Trophoblast cell (in vitro differentiated cells and primary cell): ENCODE measurements at regions not wholly inside any gene's neighbourhood (a gene's known extent, or its start where the extent isn't known, plus 50 kb on each side); places are given as distances from the start of the nearest gene placed in this dataset.

ENCODE experiments used
- DNase-seq, 2 donors: peaks; one replicate each; pipeline ENCODE4 v3.0.0-alpha.2; 2016
- H2AFZ ChIP-seq: 2 replicates; pipeline ENCODE4 v1.6.1; 2013; ENCODE audit warnings: low read length, moderate library complexity, mild to moderate bottlenecking; ENCODE audit not compliant: insufficient read depth, poor library complexity
- H2AK5ac ChIP-seq: 2 replicates; pipeline ENCODE4 v1.6.1; 2013; ENCODE audit warnings: mild to moderate bottlenecking, low read length
- H2BK120ac ChIP-seq: 2 replicates; pipeline ENCODE4 v1.6.1; 2013; ENCODE audit warnings: low read length, mild to moderate bottlenecking, moderate library complexity; ENCODE audit not compliant: insufficient read depth, poor library complexity
- H2BK12ac ChIP-seq: 2 replicates; pipeline ENCODE4 v1.6.1; 2013; ENCODE audit warnings: mild to moderate bottlenecking, low read length, moderate library complexity
- H2BK5ac ChIP-seq: 2 replicates; pipeline ENCODE4 v1.6.1; 2013; ENCODE audit warnings: low read length, low read depth, moderate library complexity, mild to moderate bottlenecking; ENCODE audit not compliant: poor library complexity
- H3K14ac ChIP-seq: 2 replicates; pipeline ENCODE4 v1.6.1; 2013; ENCODE audit warnings: mild to moderate bottlenecking, low read length
- H3K18ac ChIP-seq: 2 replicates; pipeline ENCODE4 v1.6.1; 2013; ENCODE audit warnings: mild to moderate bottlenecking, low read length
- H3K23ac ChIP-seq: 2 replicates; pipeline ENCODE4 v1.6.1; 2013; ENCODE audit warnings: low read length
- H3K27ac ChIP-seq: 2 replicates; pipeline ENCODE4 v1.5.1; 2013; ENCODE audit warnings: low read depth, mild to moderate bottlenecking, inconsistent platforms, low read length, moderate library complexity
- H3K27me3 ChIP-seq: 2 replicates; pipeline ENCODE4 v1.6.1; 2013; ENCODE audit warnings: inconsistent platforms, mild to moderate bottlenecking, low read length, moderate library complexity; ENCODE audit not compliant: insufficient read depth
- H3K36me3 ChIP-seq, 2 experiments: 1 replicate in 1 of 2; 2 replicates in 1 of 2; pipeline ENCODE4 v1.6.1; 2013; ENCODE audit warnings: low read length in 2 of 2, mild to moderate bottlenecking in 2 of 2, moderate library complexity in 1 of 2; ENCODE audit not compliant: insufficient read depth in 2 of 2, control insufficient read depth in 1 of 2
- H3K4ac ChIP-seq: 2 replicates; pipeline ENCODE4 v1.6.1; 2013; ENCODE audit warnings: low read depth, mild to moderate bottlenecking, low read length, moderate library complexity
- H3K4me1 ChIP-seq, 2 experiments: 1 replicate in 1 of 2; 2 replicates in 1 of 2; pipeline ENCODE4 v1.6.1; 2013; ENCODE audit warnings: low read length in 2 of 2, mild to moderate bottlenecking in 2 of 2, moderate library complexity in 1 of 2; ENCODE audit not compliant: insufficient read depth in 2 of 2, control insufficient read depth in 1 of 2
- H3K4me2 ChIP-seq: 2 replicates; pipeline ENCODE4 v1.6.1; 2013; ENCODE audit warnings: inconsistent platforms, mild to moderate bottlenecking, low read length, moderate library complexity
- H3K4me3 ChIP-seq: 2 replicates; pipeline ENCODE4 v1.5.1; 2013; ENCODE audit warnings: mild to moderate bottlenecking, low read depth, low read length, inconsistent platforms
- H3K79me1 ChIP-seq: one replicate; pipeline ENCODE4 v1.6.1; 2013; ENCODE audit warnings: low read length
- H3K79me2 ChIP-seq: 2 replicates; pipeline ENCODE4 v1.6.1; 2013; ENCODE audit warnings: low read length, mild to moderate bottlenecking; ENCODE audit not compliant: control insufficient read depth, insufficient read depth, poor library complexity
- H3K9ac ChIP-seq: 2 replicates; pipeline ENCODE4 v1.6.1; 2013; ENCODE audit warnings: mild to moderate bottlenecking, low read length
- H3K9me3 ChIP-seq: 2 replicates; pipeline ENCODE4 v1.6.1; 2013; ENCODE audit warnings: low read depth, mild to moderate bottlenecking, control low read depth, inconsistent platforms, low read length; ENCODE audit not compliant: insufficient read depth
- H4K12ac ChIP-seq: 2 replicates; pipeline ENCODE4 v1.6.1; 2013; ENCODE audit warnings: low read depth, mild to moderate bottlenecking, low read length, moderate library complexity
- H4K8ac ChIP-seq: 2 replicates; pipeline ENCODE4 v1.6.1; 2013; ENCODE audit warnings: low read depth, mild to moderate bottlenecking, low read length, moderate library complexity
- H4K91ac ChIP-seq: one replicate; pipeline ENCODE4 v1.6.1; 2013; ENCODE audit warnings: low read depth, mild to moderate bottlenecking, low read length, moderate library complexity
- WGBS: extraction: QIAGEN DNeasy Blood & Tissue Kit; methylation state at CpG from one replicate; pipeline ENCODE4 v1.1.7; 2013; ENCODE audit warnings: missing lambda C conversion rate; ENCODE audit not compliant: insufficient read length, insufficient coverage; ENCODE audit errors: extremely low coverage; 5-methylcytosine and 5-hydroxymethylcytosine counted together

DNA sequence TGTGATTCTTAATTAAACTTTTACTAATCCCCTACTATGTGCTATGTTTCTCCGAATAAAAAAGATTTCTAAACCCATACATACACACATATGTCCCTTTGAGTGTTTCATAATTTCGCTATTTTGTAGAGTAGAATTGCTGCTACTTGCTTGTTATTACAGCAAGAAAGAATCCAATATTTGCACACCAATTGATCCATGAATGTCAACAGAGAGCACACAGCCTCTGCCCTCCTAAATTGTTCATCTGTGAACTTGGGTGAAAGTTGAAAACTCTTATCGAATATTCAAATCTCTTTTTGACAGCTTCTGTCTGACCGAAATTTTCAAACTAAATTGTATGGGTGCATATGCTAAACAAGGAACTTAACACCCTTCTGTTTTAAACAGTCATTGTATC lies 83.4 kb upstream of the RASEF start:
- H3K18ac ChIP-seq: no peak overlapping the region
- no peak overlapping the region for H4K12ac ChIP-seq
- no peak overlapping the region for H4K91ac ChIP-seq
- H3K4me1 ChIP-seq: no peaks in the 10 kb centered on the region
- H2AK5ac ChIP-seq: no peak overlapping the region
- no peak overlapping the region for H3K23ac ChIP-seq
- H3K79me2 ChIP-seq: no peaks in the 10 kb centered on the region
- WGBS: no CpG with 5 or more reads among the region's 4 CpGs
- H3K9me3 ChIP-seq: peaks cover 8% of the 10 kb centered on the region
- H4K8ac ChIP-seq: no peak overlapping the region
- no peak for DNase-seq
- H3K79me1 ChIP-seq: no peaks in the 10 kb centered on the region
- no peaks in the 10 kb centered on the region for H3K27me3 ChIP-seq
- no peak overlapping the region for H3K14ac ChIP-seq
- no peak overlapping the region for H2BK5ac ChIP-seq
- no peak overlapping the region for H3K4me3 ChIP-seq
- H3K4ac ChIP-seq: no peak overlapping the region
- H3K27ac ChIP-seq: no peak overlapping the region
- H2AFZ ChIP-seq: no peak overlapping the region
- H2BK12ac ChIP-seq: no peak overlapping the region
- H3K36me3 ChIP-seq: no peaks in the 10 kb centered on the region
- H2BK120ac ChIP-seq: no peak overlapping the region
- H3K9ac ChIP-seq: no peak overlapping the region
- H3K4me2 ChIP-seq: no peak overlapping the region

DNA sequence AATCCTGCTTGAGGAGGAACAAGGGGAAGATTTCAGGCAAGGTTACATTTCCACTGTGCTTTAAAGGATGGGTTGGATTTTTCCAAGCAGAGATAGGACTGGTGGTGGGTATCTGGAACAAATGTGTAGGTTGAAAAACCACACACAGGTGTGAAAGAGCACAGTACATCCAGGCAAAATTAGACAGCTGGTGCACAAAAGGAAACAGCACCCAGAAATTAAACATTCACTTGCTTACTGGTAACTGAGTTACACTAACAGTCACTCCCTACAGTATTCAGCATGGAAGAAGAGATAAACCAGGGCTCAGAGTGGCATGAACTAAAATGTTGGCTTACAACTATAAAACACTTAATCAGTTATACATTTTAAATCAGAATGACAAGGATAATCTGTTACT lies 81.5 kb upstream of the RASEF start:
- H4K91ac ChIP-seq: no peak overlapping the region
- H4K12ac ChIP-seq: no peak overlapping the region
- no peak overlapping the region for H3K27ac ChIP-seq
- no peak overlapping the region for H2AFZ ChIP-seq
- H3K4me3 ChIP-seq: no peak overlapping the region
- H3K4ac ChIP-seq: no peak overlapping the region
- H3K27me3 ChIP-seq: no peaks in the 10 kb centered on the region
- H3K9me3 ChIP-seq: peaks cover 8% of the 10 kb centered on the region
- H3K14ac ChIP-seq: no peak overlapping the region
- no peak overlapping the region for H3K4me2 ChIP-seq
- H2BK120ac ChIP-seq: no peak overlapping the region
- DNase-seq: no peak
- H2BK5ac ChIP-seq: no peak overlapping the region
- no peaks in the 10 kb centered on the region for H3K79me1 ChIP-seq
- no peak overlapping the region for H3K23ac ChIP-seq
- no peaks in the 10 kb centered on the region for H3K4me1 ChIP-seq
- no peak overlapping the region for H3K9ac ChIP-seq
- H2BK12ac ChIP-seq: no peak overlapping the region
- no peak overlapping the region for H2AK5ac ChIP-seq
- no peaks in the 10 kb centered on the region for H3K79me2 ChIP-seq
- no peak overlapping the region for H4K8ac ChIP-seq
- H3K18ac ChIP-seq: no peak overlapping the region
- no peaks in the 10 kb centered on the region for H3K36me3 ChIP-seq

DNA sequence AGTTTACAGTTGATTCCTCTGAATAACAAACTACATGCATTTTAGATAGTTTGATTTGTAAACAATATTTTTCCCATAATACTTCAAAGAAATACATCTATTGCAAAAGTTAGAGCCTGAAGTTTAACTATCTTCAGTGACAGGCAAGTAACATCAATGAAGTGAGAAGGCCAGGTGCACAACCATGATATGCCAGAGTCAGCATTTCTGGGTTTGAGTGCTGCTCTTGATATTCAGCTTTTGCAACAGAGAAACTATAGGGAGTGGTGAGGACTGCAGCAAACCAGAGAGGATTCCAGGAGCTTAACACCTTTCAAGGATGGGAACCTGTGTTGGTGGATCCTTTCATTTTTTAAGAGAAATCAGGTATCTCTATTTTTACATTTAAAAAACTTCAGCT lies 79.4 kb upstream of the RASEF start:
- H3K79me1 ChIP-seq: no peaks in the 10 kb centered on the region
- no peaks in the 10 kb centered on the region for H3K9me3 ChIP-seq
- no peak overlapping the region for H3K27ac ChIP-seq
- no peak overlapping the region for H2BK120ac ChIP-seq
- H3K14ac ChIP-seq: no peak overlapping the region
- H3K18ac ChIP-seq: no peak overlapping the region
- no peaks in the 10 kb centered on the region for H3K27me3 ChIP-seq
- H4K91ac ChIP-seq: no peak overlapping the region
- no peak overlapping the region for H2AK5ac ChIP-seq
- H3K23ac ChIP-seq: no peak overlapping the region
- H3K36me3 ChIP-seq: no peaks in the 10 kb centered on the region
- no peak overlapping the region for H3K4ac ChIP-seq
- H3K79me2 ChIP-seq: no peaks in the 10 kb centered on the region
- no peak overlapping the region for H3K9ac ChIP-seq
- no peak for DNase-seq
- H3K4me1 ChIP-seq: no peaks in the 10 kb centered on the region
- H2BK5ac ChIP-seq: no peak overlapping the region
- H3K4me2 ChIP-seq: no peak overlapping the region
- no peak overlapping the region for H2BK12ac ChIP-seq
- no peak overlapping the region for H4K8ac ChIP-seq
- H2AFZ ChIP-seq: no peak overlapping the region
- H4K12ac ChIP-seq: no peak overlapping the region
- no peak overlapping the region for H3K4me3 ChIP-seq

DNA sequence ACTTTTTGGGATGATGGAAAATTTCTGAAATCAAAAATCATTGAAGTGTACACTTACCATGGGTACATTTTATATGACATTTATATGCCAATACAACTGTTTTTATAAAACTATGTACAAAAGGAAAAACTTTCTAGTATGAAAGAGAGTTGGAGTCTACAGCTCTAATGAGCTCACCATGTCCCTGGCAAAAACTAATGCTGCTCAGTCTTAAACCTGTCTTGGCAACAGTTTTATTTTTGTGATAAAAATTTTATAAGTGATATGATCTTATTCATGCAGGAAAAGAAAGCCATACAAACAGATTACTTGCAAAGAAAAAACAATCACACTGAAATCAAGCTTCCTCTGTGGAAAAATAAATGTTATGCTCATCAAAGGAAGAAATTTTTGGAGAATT lies 78.9 kb upstream of the RASEF start:
- H3K4me1 ChIP-seq: no peaks in the 10 kb centered on the region
- H3K4me3 ChIP-seq: no peak overlapping the region
- H2BK120ac ChIP-seq: no peak overlapping the region
- H3K36me3 ChIP-seq: no peaks in the 10 kb centered on the region
- no peaks in the 10 kb centered on the region for H3K9me3 ChIP-seq
- H4K12ac ChIP-seq: no peak overlapping the region
- H3K18ac ChIP-seq: no peak overlapping the region
- H2AK5ac ChIP-seq: no peak overlapping the region
- H3K79me1 ChIP-seq: no peaks in the 10 kb centered on the region
- H3K27ac ChIP-seq: no peak overlapping the region
- no peaks in the 10 kb centered on the region for H3K27me3 ChIP-seq
- no peak overlapping the region for H2AFZ ChIP-seq
- no peak overlapping the region for H3K9ac ChIP-seq
- no peak overlapping the region for H3K14ac ChIP-seq
- no peak overlapping the region for H3K23ac ChIP-seq
- H2BK12ac ChIP-seq: no peak overlapping the region
- no peak overlapping the region for H2BK5ac ChIP-seq
- H4K8ac ChIP-seq: no peak overlapping the region
- no peak overlapping the region for H4K91ac ChIP-seq
- H3K4me2 ChIP-seq: no peak overlapping the region
- no peak for DNase-seq
- no peak overlapping the region for H3K4ac ChIP-seq
- no peaks in the 10 kb centered on the region for H3K79me2 ChIP-seq

DNA sequence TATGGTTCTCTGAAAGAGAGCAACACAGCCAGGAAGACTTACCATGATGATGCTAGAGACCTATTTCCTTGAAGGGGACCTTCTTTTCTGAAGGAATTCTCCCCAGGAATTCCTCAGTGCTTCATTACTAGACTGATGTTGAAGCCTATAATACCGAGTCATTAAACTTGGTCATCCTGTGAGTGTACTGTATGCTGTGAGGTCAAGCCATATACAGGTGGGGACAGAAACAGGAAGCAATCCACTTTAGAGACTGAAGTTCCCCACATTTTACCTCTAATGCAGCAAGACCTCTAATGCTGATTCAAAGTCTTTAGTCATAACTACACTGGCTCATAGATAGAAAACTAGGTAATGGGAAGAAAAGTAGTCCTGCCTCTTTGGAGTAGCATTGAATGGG lies 77.1 kb upstream of the RASEF start:
- Histone ChIP-seq H2BK12ac (no peak overlapping the region), H3K36me3 (no peaks in the 10 kb centered on the region), H2AK5ac (no peak overlapping the region), H4K91ac (no peak overlapping the region), H3K4me1 (no peaks in the 10 kb centered on the region), H3K4me2 (no peak overlapping the region), H3K9me3 (no peaks in the 10 kb centered on the region), H3K14ac (no peak overlapping the region), H2BK120ac (no peak overlapping the region), H4K12ac (no peak overlapping the region), H2AFZ (no peak overlapping the region), H3K79me1 (no peaks in the 10 kb centered on the region), H3K4ac (no peak overlapping the region), H3K27me3 (no peaks in the 10 kb centered on the region), H3K23ac (no peak overlapping the region), H4K8ac (no peak overlapping the region), H3K9ac (no peak overlapping the region), H3K79me2 (no peaks in the 10 kb centered on the region), H2BK5ac (no peak overlapping the region), H3K4me3 (no peak overlapping the region), H3K27ac (no peak overlapping the region), H3K18ac (no peak overlapping the region)
- no peak for DNase-seq
- WGBS: no CpG with 5 or more reads among the region's 1 CpG
